HEK293 (cell line): ENCODE measurements at regions not wholly inside any gene's neighbourhood (a gene's known extent, or its start where the extent isn't known, plus 50 kb on each side); places are given as distances from the start of the nearest gene placed in this dataset.

ENCODE experiments used
- KLF9 ChIP-seq: fragments of 450-650 bp; formaldehyde crosslinking; IDR thresholded peaks from 2 replicates; pipeline ENCODE4 v1.5.1; 2016; ENCODE audit warnings: missing biosample characterization, missing genetic modification characterization, low read depth
- YY1 ChIP-seq: fragments of 450-650 bp; formaldehyde crosslinking; IDR thresholded peaks from 2 replicates; pipeline ENCODE4 v1.5.1; 2018; ENCODE audit warnings: missing biosample characterization, missing genetic modification characterization
- ZBTB7A ChIP-seq: fragments of 450-650 bp; formaldehyde crosslinking; IDR thresholded peaks from 2 replicates; pipeline ENCODE4 v1.5.1; 2016; ENCODE audit warnings: low read depth, missing biosample characterization, missing genetic modification characterization
- ZFP3 ChIP-seq: fragments of 450-650 bp; formaldehyde crosslinking; IDR thresholded peaks from 2 replicates; pipeline ENCODE4 v1.5.1; 2016; ENCODE audit warnings: low read depth, missing biosample characterization, missing genetic modification characterization
- ZNF169 ChIP-seq: fragments of 450-650 bp; formaldehyde crosslinking; IDR thresholded peaks from 2 replicates; pipeline ENCODE4 v1.5.1; 2016; ENCODE audit warnings: missing biosample characterization, missing genetic modification characterization
- ZNF24 ChIP-seq: fragments of 450-650 bp; formaldehyde crosslinking; IDR thresholded peaks from 2 replicates; pipeline ENCODE4 v1.5.1; 2016; ENCODE audit warnings: missing biosample characterization, missing genetic modification characterization
- TF ChIP-seq, protein P1 (sequence below): fragments of 450-650 bp; formaldehyde crosslinking; IDR thresholded peaks from 2 replicates; pipeline ENCODE4 v1.5.1; 2016; ENCODE audit warnings: missing biosample characterization, missing genetic modification characterization, low read depth
- TF ChIP-seq, protein P2 (sequence below): fragments of 450-650 bp; formaldehyde crosslinking; IDR thresholded peaks from 2 replicates; pipeline ENCODE4 v1.5.1; 2016; ENCODE audit warnings: missing biosample characterization, missing genetic modification characterization
- TF ChIP-seq, protein P3 (sequence below): fragments of 450-650 bp; formaldehyde crosslinking; IDR thresholded peaks from 2 replicates; pipeline ENCODE4 v1.5.1; 2016; ENCODE audit warnings: missing biosample characterization, missing genetic modification characterization
- TF ChIP-seq, protein P4 (sequence below): fragments of 450-650 bp; formaldehyde crosslinking; IDR thresholded peaks from 2 replicates; pipeline ENCODE4 v1.5.1; 2016; ENCODE audit warnings: missing biosample characterization, missing genetic modification characterization
- TF ChIP-seq, protein P5 (sequence below): fragments of 450-650 bp; formaldehyde crosslinking; IDR thresholded peaks from 2 replicates; pipeline ENCODE4 v1.5.1; 2016; ENCODE audit warnings: missing biosample characterization, missing genetic modification characterization
- TF ChIP-seq, protein P6 (sequence below): fragments of 450-650 bp; formaldehyde crosslinking; IDR thresholded peaks from 2 replicates; pipeline ENCODE4 v1.5.1; 2016; ENCODE audit warnings: missing biosample characterization, missing genetic modification characterization

DNA sequence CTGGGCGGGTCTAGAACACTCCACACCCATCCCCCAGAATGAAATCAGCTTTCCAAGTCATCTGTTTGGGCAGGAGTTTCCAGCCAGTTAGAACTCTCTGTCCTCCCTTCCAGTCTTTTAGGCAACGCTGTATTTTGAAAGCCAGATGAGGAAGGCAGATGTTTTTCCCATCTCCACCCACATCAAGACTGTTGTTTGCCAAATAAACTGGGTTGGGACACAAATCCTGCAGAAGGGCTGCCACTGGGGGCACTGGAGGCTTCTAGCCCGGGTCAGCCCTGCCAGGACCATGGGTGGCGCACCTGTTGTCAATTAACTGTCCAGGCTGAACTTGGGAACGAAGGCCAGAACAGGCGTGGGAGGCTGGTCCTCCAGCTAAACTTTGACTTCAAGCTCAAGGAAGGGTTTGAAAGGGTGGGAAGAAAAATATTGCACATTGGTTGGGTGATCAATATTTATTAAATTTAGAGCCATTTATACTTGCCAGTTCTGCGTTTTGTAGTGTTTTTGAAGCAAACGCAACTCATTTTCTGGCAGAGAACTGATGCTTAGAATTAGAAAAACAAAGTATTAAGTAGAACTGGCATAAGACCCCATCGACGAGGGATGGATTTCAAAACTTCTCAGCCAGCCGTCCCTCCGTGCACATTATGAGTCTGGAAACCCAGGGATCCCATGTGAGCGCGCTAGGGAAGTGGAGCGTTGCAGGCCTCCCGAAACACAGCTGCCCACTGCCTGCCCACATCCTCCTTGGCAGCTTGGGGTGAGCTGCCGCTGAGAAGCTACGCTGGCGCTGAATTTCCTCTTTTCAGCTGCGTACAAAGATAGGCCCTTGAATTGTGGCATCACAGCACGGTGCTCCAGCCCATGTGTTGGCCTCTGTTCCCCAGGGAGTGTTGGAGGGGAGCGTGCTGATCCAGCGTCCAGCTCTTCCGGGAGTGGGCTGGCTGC is 297.4 kb downstream of the QKI start:
- TF ChIP-seq, protein P1, sequence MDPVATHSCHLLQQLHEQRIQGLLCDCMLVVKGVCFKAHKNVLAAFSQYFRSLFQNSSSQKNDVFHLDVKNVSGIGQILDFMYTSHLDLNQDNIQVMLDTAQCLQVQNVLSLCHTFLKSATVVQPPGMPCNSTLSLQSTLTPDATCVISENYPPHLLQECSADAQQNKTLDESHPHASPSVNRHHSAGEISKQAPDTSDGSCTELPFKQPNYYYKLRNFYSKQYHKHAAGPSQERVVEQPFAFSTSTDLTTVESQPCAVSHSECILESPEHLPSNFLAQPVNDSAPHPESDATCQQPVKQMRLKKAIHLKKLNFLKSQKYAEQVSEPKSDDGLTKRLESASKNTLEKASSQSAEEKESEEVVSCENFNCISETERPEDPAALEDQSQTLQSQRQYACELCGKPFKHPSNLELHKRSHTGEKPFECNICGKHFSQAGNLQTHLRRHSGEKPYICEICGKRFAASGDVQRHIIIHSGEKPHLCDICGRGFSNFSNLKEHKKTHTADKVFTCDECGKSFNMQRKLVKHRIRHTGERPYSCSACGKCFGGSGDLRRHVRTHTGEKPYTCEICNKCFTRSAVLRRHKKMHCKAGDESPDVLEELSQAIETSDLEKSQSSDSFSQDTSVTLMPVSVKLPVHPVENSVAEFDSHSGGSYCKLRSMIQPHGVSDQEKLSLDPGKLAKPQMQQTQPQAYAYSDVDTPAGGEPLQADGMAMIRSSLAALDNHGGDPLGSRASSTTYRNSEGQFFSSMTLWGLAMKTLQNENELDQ (tag by site-specific recombination), result no peak
- no peak for TF ChIP-seq ZNF24
- TF ChIP-seq KLF9 (tag by site-specific recombination), result no peak
- TF ChIP-seq, protein P2, sequence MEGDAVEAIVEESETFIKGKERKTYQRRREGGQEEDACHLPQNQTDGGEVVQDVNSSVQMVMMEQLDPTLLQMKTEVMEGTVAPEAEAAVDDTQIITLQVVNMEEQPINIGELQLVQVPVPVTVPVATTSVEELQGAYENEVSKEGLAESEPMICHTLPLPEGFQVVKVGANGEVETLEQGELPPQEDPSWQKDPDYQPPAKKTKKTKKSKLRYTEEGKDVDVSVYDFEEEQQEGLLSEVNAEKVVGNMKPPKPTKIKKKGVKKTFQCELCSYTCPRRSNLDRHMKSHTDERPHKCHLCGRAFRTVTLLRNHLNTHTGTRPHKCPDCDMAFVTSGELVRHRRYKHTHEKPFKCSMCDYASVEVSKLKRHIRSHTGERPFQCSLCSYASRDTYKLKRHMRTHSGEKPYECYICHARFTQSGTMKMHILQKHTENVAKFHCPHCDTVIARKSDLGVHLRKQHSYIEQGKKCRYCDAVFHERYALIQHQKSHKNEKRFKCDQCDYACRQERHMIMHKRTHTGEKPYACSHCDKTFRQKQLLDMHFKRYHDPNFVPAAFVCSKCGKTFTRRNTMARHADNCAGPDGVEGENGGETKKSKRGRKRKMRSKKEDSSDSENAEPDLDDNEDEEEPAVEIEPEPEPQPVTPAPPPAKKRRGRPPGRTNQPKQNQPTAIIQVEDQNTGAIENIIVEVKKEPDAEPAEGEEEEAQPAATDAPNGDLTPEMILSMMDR (tag by site-specific recombination), result no peak
- TF ChIP-seq, protein P3, sequence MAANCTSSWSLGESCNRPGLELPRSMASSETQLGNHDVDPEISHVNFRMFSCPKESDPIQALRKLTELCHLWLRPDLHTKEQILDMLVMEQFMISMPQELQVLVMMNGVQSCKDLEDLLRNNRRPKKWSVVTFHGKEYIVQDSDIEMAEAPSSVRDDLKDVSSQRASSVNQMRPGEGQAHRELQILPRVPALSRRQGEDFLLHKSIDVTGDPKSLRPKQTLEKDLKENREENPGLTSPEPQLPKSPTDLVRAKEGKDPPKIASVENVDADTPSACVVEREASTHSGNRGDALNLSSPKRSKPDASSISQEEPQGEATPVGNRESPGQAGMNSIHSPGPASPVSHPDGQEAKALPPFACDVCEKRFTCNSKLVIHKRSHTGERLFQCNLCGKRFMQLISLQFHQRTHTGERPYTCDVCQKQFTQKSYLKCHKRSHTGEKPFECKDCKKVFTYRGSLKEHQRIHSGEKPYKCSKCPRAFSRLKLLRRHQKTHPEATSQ (tag by site-specific recombination), result no peak
- TF ChIP-seq, protein P4, sequence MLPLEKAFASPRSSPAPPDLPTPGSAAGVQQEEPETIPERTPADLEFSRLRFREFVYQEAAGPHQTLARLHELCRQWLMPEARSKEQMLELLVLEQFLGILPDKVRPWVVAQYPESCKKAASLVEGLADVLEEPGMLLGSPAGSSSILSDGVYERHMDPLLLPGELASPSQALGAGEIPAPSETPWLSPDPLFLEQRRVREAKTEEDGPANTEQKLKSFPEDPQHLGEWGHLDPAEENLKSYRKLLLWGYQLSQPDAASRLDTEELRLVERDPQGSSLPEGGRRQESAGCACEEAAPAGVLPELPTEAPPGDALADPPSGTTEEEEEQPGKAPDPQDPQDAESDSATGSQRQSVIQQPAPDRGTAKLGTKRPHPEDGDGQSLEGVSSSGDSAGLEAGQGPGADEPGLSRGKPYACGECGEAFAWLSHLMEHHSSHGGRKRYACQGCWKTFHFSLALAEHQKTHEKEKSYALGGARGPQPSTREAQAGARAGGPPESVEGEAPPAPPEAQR, result no peak
- TF ChIP-seq ZFP3 (tag by site-specific recombination), result no peak
- TF ChIP-seq, protein P5, sequence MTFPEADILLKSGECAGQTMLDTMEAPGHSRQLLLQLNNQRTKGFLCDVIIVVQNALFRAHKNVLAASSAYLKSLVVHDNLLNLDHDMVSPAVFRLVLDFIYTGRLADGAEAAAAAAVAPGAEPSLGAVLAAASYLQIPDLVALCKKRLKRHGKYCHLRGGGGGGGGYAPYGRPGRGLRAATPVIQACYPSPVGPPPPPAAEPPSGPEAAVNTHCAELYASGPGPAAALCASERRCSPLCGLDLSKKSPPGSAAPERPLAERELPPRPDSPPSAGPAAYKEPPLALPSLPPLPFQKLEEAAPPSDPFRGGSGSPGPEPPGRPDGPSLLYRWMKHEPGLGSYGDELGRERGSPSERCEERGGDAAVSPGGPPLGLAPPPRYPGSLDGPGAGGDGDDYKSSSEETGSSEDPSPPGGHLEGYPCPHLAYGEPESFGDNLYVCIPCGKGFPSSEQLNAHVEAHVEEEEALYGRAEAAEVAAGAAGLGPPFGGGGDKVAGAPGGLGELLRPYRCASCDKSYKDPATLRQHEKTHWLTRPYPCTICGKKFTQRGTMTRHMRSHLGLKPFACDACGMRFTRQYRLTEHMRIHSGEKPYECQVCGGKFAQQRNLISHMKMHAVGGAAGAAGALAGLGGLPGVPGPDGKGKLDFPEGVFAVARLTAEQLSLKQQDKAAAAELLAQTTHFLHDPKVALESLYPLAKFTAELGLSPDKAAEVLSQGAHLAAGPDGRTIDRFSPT (tag by site-specific recombination), result no peak
- TF ChIP-seq ZNF169 (tag by site-specific recombination), result no peak
- TF ChIP-seq, protein P6, sequence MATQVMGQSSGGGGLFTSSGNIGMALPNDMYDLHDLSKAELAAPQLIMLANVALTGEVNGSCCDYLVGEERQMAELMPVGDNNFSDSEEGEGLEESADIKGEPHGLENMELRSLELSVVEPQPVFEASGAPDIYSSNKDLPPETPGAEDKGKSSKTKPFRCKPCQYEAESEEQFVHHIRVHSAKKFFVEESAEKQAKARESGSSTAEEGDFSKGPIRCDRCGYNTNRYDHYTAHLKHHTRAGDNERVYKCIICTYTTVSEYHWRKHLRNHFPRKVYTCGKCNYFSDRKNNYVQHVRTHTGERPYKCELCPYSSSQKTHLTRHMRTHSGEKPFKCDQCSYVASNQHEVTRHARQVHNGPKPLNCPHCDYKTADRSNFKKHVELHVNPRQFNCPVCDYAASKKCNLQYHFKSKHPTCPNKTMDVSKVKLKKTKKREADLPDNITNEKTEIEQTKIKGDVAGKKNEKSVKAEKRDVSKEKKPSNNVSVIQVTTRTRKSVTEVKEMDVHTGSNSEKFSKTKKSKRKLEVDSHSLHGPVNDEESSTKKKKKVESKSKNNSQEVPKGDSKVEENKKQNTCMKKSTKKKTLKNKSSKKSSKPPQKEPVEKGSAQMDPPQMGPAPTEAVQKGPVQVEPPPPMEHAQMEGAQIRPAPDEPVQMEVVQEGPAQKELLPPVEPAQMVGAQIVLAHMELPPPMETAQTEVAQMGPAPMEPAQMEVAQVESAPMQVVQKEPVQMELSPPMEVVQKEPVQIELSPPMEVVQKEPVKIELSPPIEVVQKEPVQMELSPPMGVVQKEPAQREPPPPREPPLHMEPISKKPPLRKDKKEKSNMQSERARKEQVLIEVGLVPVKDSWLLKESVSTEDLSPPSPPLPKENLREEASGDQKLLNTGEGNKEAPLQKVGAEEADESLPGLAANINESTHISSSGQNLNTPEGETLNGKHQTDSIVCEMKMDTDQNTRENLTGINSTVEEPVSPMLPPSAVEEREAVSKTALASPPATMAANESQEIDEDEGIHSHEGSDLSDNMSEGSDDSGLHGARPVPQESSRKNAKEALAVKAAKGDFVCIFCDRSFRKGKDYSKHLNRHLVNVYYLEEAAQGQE, result no peak
- no peak for TF ChIP-seq ZBTB7A (tag by site-specific recombination)
- no peak for TF ChIP-seq YY1
